ENCODE measurements at regions not wholly inside any gene's neighbourhood (a gene's known extent, or its start where the extent isn't known, plus 50 kb on each side); places are given as distances from the start of the nearest gene placed in this dataset.

- H3K4me3 ChIP-seq (ENCODE audit: low read length), result no peak overlapping the region
- H3K27ac ChIP-seq (ENCODE audit: low read length), result no peak overlapping the region
- no peaks in the 10 kb centered on the region for H3K27me3 ChIP-seq (ENCODE audit: control insufficient read depth, insufficient read depth, low read length)
- WGBS (ENCODE audit: insufficient coverage, insufficient read length), result no CpG with 5 or more reads among the region's 3 CpGs
- no peaks in the 10 kb centered on the region for H3K4me1 ChIP-seq (ENCODE audit: control insufficient read depth, insufficient read depth, low read length)
- no peaks in the 10 kb centered on the region for H3K9me3 ChIP-seq (ENCODE audit: control insufficient read depth, insufficient read depth, low read length)
- no peaks in the 10 kb centered on the region for H3K36me3 ChIP-seq (ENCODE audit: control insufficient read depth, insufficient read depth, low read length)
- DNase-seq (ENCODE audit: low read depth, low spot score), result no peak
These were observed 109.9 kb downstream of the MSTN start for GRCh38 chr2:189952536-189953109.

GRCh38 chr2:189951791-189952535, 110.6 kb downstream of the MSTN start:
- WGBS (ENCODE audit: insufficient coverage, insufficient read length), result no CpG with 5 or more reads among the region's 2 CpGs
- Histone ChIP-seq H3K9me3 (ENCODE audit: control insufficient read depth, insufficient read depth, low read length) (no peaks in the 10 kb centered on the region), H3K27me3 (ENCODE audit: control insufficient read depth, insufficient read depth, low read length) (no peaks in the 10 kb centered on the region), H3K4me3 (ENCODE audit: low read length) (no peak overlapping the region), H3K36me3 (ENCODE audit: control insufficient read depth, insufficient read depth, low read length) (no peaks in the 10 kb centered on the region), H3K27ac (ENCODE audit: low read length) (no peak overlapping the region), H3K4me1 (ENCODE audit: control insufficient read depth, insufficient read depth, low read length) (no peaks in the 10 kb centered on the region)
- DNase-seq (ENCODE audit: low read depth, low spot score), result no peak

GRCh38 chr2:189943009-189943408, 119.5 kb downstream of the MSTN start:
- Histone ChIP-seq H3K36me3 (ENCODE audit: control insufficient read depth, insufficient read depth, low read length) (no peaks in the 10 kb centered on the region), H3K9me3 (ENCODE audit: control insufficient read depth, insufficient read depth, low read length) (no peaks in the 10 kb centered on the region; the same call in 1 of the 2 replicates), H3K27ac (ENCODE audit: low read length) (no peak overlapping the region), H3K27me3 (ENCODE audit: control insufficient read depth, insufficient read depth, low read length) (no peaks in the 10 kb centered on the region), H3K4me1 (ENCODE audit: control insufficient read depth, insufficient read depth, low read length) (no peaks in the 10 kb centered on the region), H3K4me3 (ENCODE audit: low read length) (no peak overlapping the region)
- no peak for DNase-seq (ENCODE audit: low read depth, low spot score)

GRCh38 chr2:189940913-189941312, 121.6 kb downstream of the MSTN start:
- H3K36me3 ChIP-seq (ENCODE audit: control insufficient read depth, insufficient read depth, low read length), result no peaks in the 10 kb centered on the region
- no peak overlapping the region for H3K27ac ChIP-seq (ENCODE audit: low read length)
- H3K4me1 ChIP-seq (ENCODE audit: control insufficient read depth, insufficient read depth, low read length), result no peaks in the 10 kb centered on the region
- H3K27me3 ChIP-seq (ENCODE audit: control insufficient read depth, insufficient read depth, low read length), result no peaks in the 10 kb centered on the region
- no CpG with 5 or more reads among the region's 1 CpG for WGBS (ENCODE audit: insufficient coverage, insufficient read length)
- no peak for DNase-seq (ENCODE audit: low read depth, low spot score)
- no peaks in the 10 kb centered on the region; the same call in 1 of the 2 replicates for H3K9me3 ChIP-seq (ENCODE audit: control insufficient read depth, insufficient read depth, low read length)
- H3K4me3 ChIP-seq (ENCODE audit: low read length), result no peak overlapping the region

- no peak overlapping the region for H3K27ac ChIP-seq (ENCODE audit: low read length)
- H3K36me3 ChIP-seq (ENCODE audit: control insufficient read depth, insufficient read depth, low read length), result no peaks in the 10 kb centered on the region
- WGBS (ENCODE audit: insufficient coverage, insufficient read length), result no CpG with 5 or more reads among the region's 2 CpGs
- H3K9me3 ChIP-seq (ENCODE audit: control insufficient read depth, insufficient read depth, low read length), result no peaks in the 10 kb centered on the region; the same call in 1 of the 2 replicates
- no peaks in the 10 kb centered on the region for H3K27me3 ChIP-seq (ENCODE audit: control insufficient read depth, insufficient read depth, low read length)
- H3K4me1 ChIP-seq (ENCODE audit: control insufficient read depth, insufficient read depth, low read length), result no peaks in the 10 kb centered on the region
- H3K4me3 ChIP-seq (ENCODE audit: low read length), result no peak overlapping the region
- DNase-seq (ENCODE audit: low read depth, low spot score), result no peak
These were observed 124.8 kb downstream of the MSTN start for GRCh38 chr2:189937691-189938090.

GRCh38 chr2:189933911-189934399, 128.6 kb downstream of the MSTN start:
- no peaks in the 10 kb centered on the region for H3K27me3 ChIP-seq (ENCODE audit: control insufficient read depth, insufficient read depth, low read length)
- H3K4me3 ChIP-seq (ENCODE audit: low read length), result no peak overlapping the region
- H3K9me3 ChIP-seq (ENCODE audit: control insufficient read depth, insufficient read depth, low read length), result no peaks in the 10 kb centered on the region; the same call in 1 of the 2 replicates
- DNase-seq (ENCODE audit: low read depth, low spot score), result no peak
- no CpG with 5 or more reads among the region's 1 CpG for WGBS (ENCODE audit: insufficient coverage, insufficient read length)
- H3K27ac ChIP-seq (ENCODE audit: low read length), result no peak overlapping the region
- H3K4me1 ChIP-seq (ENCODE audit: control insufficient read depth, insufficient read depth, low read length), result no peaks in the 10 kb centered on the region
- no peaks in the 10 kb centered on the region for H3K36me3 ChIP-seq (ENCODE audit: control insufficient read depth, insufficient read depth, low read length)

- Histone ChIP-seq H3K27ac (ENCODE audit: low read length) (no peak overlapping the region), H3K4me3 (ENCODE audit: low read length) (no peak overlapping the region), H3K27me3 (ENCODE audit: control insufficient read depth, insufficient read depth, low read length) (no peaks in the 10 kb centered on the region), H3K4me1 (ENCODE audit: control insufficient read depth, insufficient read depth, low read length) (no peaks in the 10 kb centered on the region), H3K36me3 (ENCODE audit: control insufficient read depth, insufficient read depth, low read length) (no peaks in the 10 kb centered on the region), H3K9me3 (ENCODE audit: control insufficient read depth, insufficient read depth, low read length) (no peaks in the 10 kb centered on the region)
- no peak for DNase-seq (ENCODE audit: low read depth, low spot score)
- WGBS (ENCODE audit: insufficient coverage, insufficient read length), result no CpG with 5 or more reads among the region's 1 CpG
These were observed 129.5 kb downstream of the MSTN start for GRCh38 chr2:189933041-189933440.

GRCh38 chr2:189927823-189928222, 134.7 kb downstream of the MSTN start:
- Histone ChIP-seq H3K27ac (ENCODE audit: low read length) (no peak overlapping the region), H3K36me3 (ENCODE audit: control insufficient read depth, insufficient read depth, low read length) (no peaks in the 10 kb centered on the region), H3K27me3 (ENCODE audit: control insufficient read depth, insufficient read depth, low read length) (no peaks in the 10 kb centered on the region), H3K4me3 (ENCODE audit: low read length) (no peak overlapping the region), H3K4me1 (ENCODE audit: control insufficient read depth, insufficient read depth, low read length) (no peaks in the 10 kb centered on the region), H3K9me3 (ENCODE audit: control insufficient read depth, insufficient read depth, low read length) (no peaks in the 10 kb centered on the region)
- WGBS (ENCODE audit: insufficient coverage, insufficient read length), result no CpG with 5 or more reads among the region's 1 CpG
- no peak for DNase-seq (ENCODE audit: low read depth, low spot score)
